BLaER1 treated with 17β-estradiol and CSF1 and Interleukin-3, amounts not matched to agents 10 nM and 100 nM (cell line): ENCODE measurements at regions not wholly inside any gene's neighbourhood (a gene's known extent, or its start where the extent isn't known, plus 50 kb on each side); places are given as distances from the start of the nearest gene placed in this dataset.
"Not testable (repeated sequence)": the region's sequence is repeated elsewhere in the genome, so short reads cannot be mapped to it uniquely, and the experiment has no call there.

Experiments used
- H3K27ac ChIP-seq, 11 experiments: shearing (Covaris generic); formaldehyde crosslinking; 2 replicates each; pipeline ENCODE4 v1.8.1; 2022
- H3K27me3 ChIP-seq, 11 experiments: shearing (Covaris generic); formaldehyde crosslinking; 2 replicates each; pipeline ENCODE4 v1.8.1; 2022
- H3K36me3 ChIP-seq, 11 experiments: shearing (Covaris generic); formaldehyde crosslinking; 2 replicates each; pipeline ENCODE4 v1.8.1; 2022
- H3K4me1 ChIP-seq, 10 experiments: shearing (Covaris generic); formaldehyde crosslinking; 2 replicates each; pipeline ENCODE4 v1.8.1; 2022
- H3K4me2 ChIP-seq, 11 experiments: shearing (Covaris generic); formaldehyde crosslinking; 2 replicates each; pipeline ENCODE4 v1.8.1; 2022
- H3K4me3 ChIP-seq, 10 experiments: shearing (Covaris generic); formaldehyde crosslinking; 2 replicates each; pipeline ENCODE4 v1.8.1; 2022
- H3K9ac ChIP-seq, 11 experiments: shearing (Covaris generic); formaldehyde crosslinking; 2 replicates each; pipeline ENCODE4 v1.8.1; 2022
- H3K9me3 ChIP-seq, 11 experiments: shearing (Covaris generic); formaldehyde crosslinking; replicated peaks in 1 of 11; 2 replicates each; pipeline ENCODE4 v1.8.1; 2022
- H4K20me1 ChIP-seq, 11 experiments: shearing (Covaris generic); formaldehyde crosslinking; 2 replicates each; pipeline ENCODE4 v1.8.1; 2022
- Cebpa-rat ChIP-seq, 11 experiments: shearing (Covaris generic); IDR thresholded peaks; 2 replicates each; pipeline ENCODE4 v1.8.1; 2022

GRCh38 chr3:757711-758110, 335.1 kb upstream of the CNTN6 start:
- no peaks in the 10 kb centered on the region for H3K4me1 ChIP-seq
- H3K27ac ChIP-seq: no peak overlapping the region
- no peak overlapping the region for H3K4me2 ChIP-seq
- H3K36me3 ChIP-seq: no peaks in the 10 kb centered on the region
- H3K4me3 ChIP-seq: no peak overlapping the region
- no peak overlapping the region for H3K9ac ChIP-seq
- TF ChIP-seq Cebpa-rat (IDR thresholded peaks at IDR 0.05): no peak
- H3K27me3 ChIP-seq: no peaks in the 10 kb centered on the region
- no peaks in the 10 kb centered on the region for H3K9me3 ChIP-seq
- no peaks in the 10 kb centered on the region for H4K20me1 ChIP-seq

- no peaks in the 10 kb centered on the region for H4K20me1 ChIP-seq
- no peak overlapping the region for H3K4me2 ChIP-seq
- no peaks in the 10 kb centered on the region for H3K36me3 ChIP-seq
- H3K27ac ChIP-seq: no peak overlapping the region
- H3K4me3 ChIP-seq: no peak overlapping the region
- H3K4me1 ChIP-seq: no peaks in the 10 kb centered on the region
- H3K9ac ChIP-seq: no peak overlapping the region
- H3K9me3 ChIP-seq: no peaks in the 10 kb centered on the region
- no peak for TF ChIP-seq Cebpa-rat (IDR thresholded peaks at IDR 0.05)
- no peaks in the 10 kb centered on the region for H3K27me3 ChIP-seq
Observed at GRCh38 chr3:759106-759505, 333.7 kb upstream of the CNTN6 start.

- not testable (repeated sequence) for H3K9ac ChIP-seq, H3K4me2 ChIP-seq, H3K27ac ChIP-seq, H3K4me1 ChIP-seq, H4K20me1 ChIP-seq, H3K36me3 ChIP-seq, H3K4me3 ChIP-seq, H3K9me3 ChIP-seq, H3K27me3 ChIP-seq
Observed at GRCh38 chr3:773433-773832, 319.4 kb upstream of the CNTN6 start.

GRCh38 chr3:775178-775880, 317.5 kb upstream of the CNTN6 start:
- Histone ChIP-seq H4K20me1 (no peaks in the 10 kb centered on the region), H3K9ac (no peak overlapping the region), H3K9me3 (no peaks in the 10 kb centered on the region), H3K4me2 (no peak overlapping the region), H3K27ac (no peak overlapping the region), H3K4me3 (no peak overlapping the region), H3K27me3 (no peaks in the 10 kb centered on the region), H3K36me3 (no peaks in the 10 kb centered on the region), H3K4me1 (no peaks in the 10 kb centered on the region)
- TF ChIP-seq Cebpa-rat (IDR thresholded peaks at IDR 0.05): no peak

GRCh38 chr3:780505-780904, 312.3 kb upstream of the CNTN6 start:
- Histone ChIP-seq H3K27ac (no peak overlapping the region), H3K27me3 (no peaks in the 10 kb centered on the region), H3K4me2 (no peak overlapping the region), H3K9me3 (peaks cover 0 to 14% (median 0%) of the 10 kb centered on the region in 11 experiments; a peak in 2 of 22 replicates), H3K9ac (no peak overlapping the region), H4K20me1 (no peaks in the 10 kb centered on the region), H3K36me3 (no peaks in the 10 kb centered on the region), H3K4me1 (no peaks in the 10 kb centered on the region), H3K4me3 (no peak overlapping the region)
- no peak for TF ChIP-seq Cebpa-rat (IDR thresholded peaks at IDR 0.05)

- no peak for TF ChIP-seq Cebpa-rat (IDR thresholded peaks at IDR 0.05)
- no peak overlapping the region for H3K27ac ChIP-seq
- no peaks in the 10 kb centered on the region for H3K9me3 ChIP-seq
- no peak overlapping the region for H3K4me3 ChIP-seq
- no peaks in the 10 kb centered on the region for H4K20me1 ChIP-seq
- H3K36me3 ChIP-seq: no peaks in the 10 kb centered on the region
- no peak overlapping the region for H3K4me2 ChIP-seq
- H3K27me3 ChIP-seq: no peaks in the 10 kb centered on the region
- no peaks in the 10 kb centered on the region for H3K4me1 ChIP-seq
- no peak overlapping the region for H3K9ac ChIP-seq
Observed at GRCh38 chr3:791442-791841, 301.4 kb upstream of the CNTN6 start.

- no peaks in the 10 kb centered on the region for H3K4me1 ChIP-seq
- no peaks in the 10 kb centered on the region for H4K20me1 ChIP-seq
- TF ChIP-seq Cebpa-rat (IDR thresholded peaks at IDR 0.05): no peak
- H3K36me3 ChIP-seq: no peaks in the 10 kb centered on the region
- H3K4me2 ChIP-seq: no peak overlapping the region
- no peak overlapping the region for H3K9ac ChIP-seq
- no peaks in the 10 kb centered on the region for H3K9me3 ChIP-seq
- no peak overlapping the region for H3K4me3 ChIP-seq
- H3K27me3 ChIP-seq: no peaks in the 10 kb centered on the region
- H3K27ac ChIP-seq: no peak overlapping the region
Observed at GRCh38 chr3:792630-793029, 300.2 kb upstream of the CNTN6 start.

GRCh38 chr3:804211-804610, 288.6 kb upstream of the CNTN6 start:
- no peak overlapping the region for H3K27ac ChIP-seq
- no peaks in the 10 kb centered on the region for H3K4me1 ChIP-seq
- H3K4me3 ChIP-seq: no peak overlapping the region
- no peak for TF ChIP-seq Cebpa-rat (IDR thresholded peaks at IDR 0.05)
- no peak overlapping the region for H3K9ac ChIP-seq
- no peaks in the 10 kb centered on the region for H4K20me1 ChIP-seq
- H3K36me3 ChIP-seq: no peaks in the 10 kb centered on the region
- no peaks in the 10 kb centered on the region for H3K9me3 ChIP-seq
- no peak overlapping the region for H3K4me2 ChIP-seq
- H3K27me3 ChIP-seq: no peaks in the 10 kb centered on the region

- no peaks in the 10 kb centered on the region for H3K9me3 ChIP-seq
- no peaks in the 10 kb centered on the region for H3K4me1 ChIP-seq
- H3K4me3 ChIP-seq: no peak overlapping the region
- H3K27me3 ChIP-seq: no peaks in the 10 kb centered on the region
- H3K36me3 ChIP-seq: no peaks in the 10 kb centered on the region
- no peak overlapping the region for H3K4me2 ChIP-seq
- TF ChIP-seq Cebpa-rat (IDR thresholded peaks at IDR 0.05): no peak
- H4K20me1 ChIP-seq: no peaks in the 10 kb centered on the region
- no peak overlapping the region for H3K9ac ChIP-seq
- H3K27ac ChIP-seq: no peak overlapping the region
Observed at GRCh38 chr3:805326-805725, 287.5 kb upstream of the CNTN6 start.

- no peak for TF ChIP-seq Cebpa-rat (IDR thresholded peaks at IDR 0.05)
- Histone ChIP-seq H3K36me3 (no peaks in the 10 kb centered on the region), H3K9ac (no peak overlapping the region), H3K9me3 (no peaks in the 10 kb centered on the region), H4K20me1 (no peaks in the 10 kb centered on the region), H3K4me2 (no peak overlapping the region), H3K4me1 (no peaks in the 10 kb centered on the region), H3K27me3 (no peaks in the 10 kb centered on the region), H3K27ac (no peak overlapping the region), H3K4me3 (no peak overlapping the region)
Observed at GRCh38 chr3:806006-806405, 286.8 kb upstream of the CNTN6 start.
